A549 (cell line): ENCODE measurements at regions not wholly inside any gene's neighbourhood (a gene's known extent, or its start where the extent isn't known, plus 50 kb on each side); places are given as distances from the start of the nearest gene placed in this dataset.
A peak's percentile ranks its signal among the peaks of the same experiment; 100 is the strongest.

Experiments
- ATAC-seq, 2 experiments: fragments of 200-7000 bp in 1 of 2; fragments of >200 bp in 1 of 2; cut with Nextera tagmentation in 1 of 2; cut with Tn5 transposase in 1 of 2; 3 replicates each; pipeline versions ENCODE4 v1.8.0 to v1.9.1; 2018 to 2020; ENCODE audit warnings: mild to moderate bottlenecking in 1 of 2, moderate library complexity in 1 of 2
- CTCF ChIA-PET: fragments of 300-600 bp; sonication (Branson Sonifier 250); formaldehyde crosslinking; extraction: SDS; loops from one replicate; lab custom pipeline; 2021; ENCODE audit warnings: antibody characterized with exemption, inconsistent platforms; lab: Yijun Ruan, JAX
- POLR2A ChIA-PET: fragments of 350-600 bp; formaldehyde crosslinking; extraction: SDS; loops from one replicate; lab custom pipeline; 2021; ENCODE audit warnings: antibody characterized with exemption, inconsistent platforms; lab: Yijun Ruan, JAX
- DNase-seq, 2 experiments: peaks; one replicate each; pipeline versions ENCODE4 v3.0.0 to v3.0.0-alpha.2; 2011 to 2016; ENCODE audit warnings: low read depth in 1 of 2, low spot score in 1 of 2
- FAIRE-seq: peaks from 2 replicates; lab custom pipeline; 2011; peaks lifted over from hg19 to GRCh38; lab: Jason Lieb, UNC
- H3K27ac ChIP-seq, 2 experiments: fragments of >200 bp; sonication (Bioruptor Twin); formaldehyde crosslinking; 3 replicates each; pipeline ENCODE4 v1.5.1; 2016 to 2017
- H3K4me1 ChIP-seq: fragments of >200 bp; sonication (Bioruptor Twin); formaldehyde crosslinking; 3 replicates; pipeline ENCODE4 v1.6.1; 2016
- H3K4me2 ChIP-seq: fragments of >200 bp; sonication (Bioruptor Twin); formaldehyde crosslinking; 3 replicates; pipeline ENCODE4 v1.6.1; 2016
- H3K4me3 ChIP-seq: fragments of >200 bp; sonication (Bioruptor Twin); formaldehyde crosslinking; 3 replicates; pipeline ENCODE4 v1.5.1; 2016
- H3K9me3 ChIP-seq: fragments of >200 bp; sonication (Bioruptor Twin); formaldehyde crosslinking; 3 replicates; pipeline ENCODE4 v1.6.1; 2016
- CHD2 ChIP-seq: fragments of 150-350 bp; IDR thresholded peaks from 2 replicates; pipeline ENCODE4 v1.6.1; 2014; ENCODE audit warnings: low read length; ENCODE audit not compliant: partially characterized antibody
- CHD4 ChIP-seq: fragments of 200-600 bp; sonication (generic); IDR thresholded peaks from 2 replicates; pipeline ENCODE4 v1.6.1; 2016; ENCODE audit warnings: antibody characterized with exemption, mild to moderate bottlenecking, borderline replicate concordance
- CTCF ChIP-seq: fragments of >200 bp; sonication (Bioruptor Twin); formaldehyde crosslinking; IDR thresholded peaks from 3 replicates; pipeline ENCODE4 v1.5.1; 2016
- EHF ChIP-seq: fragments of 250-450 bp; sonication (Bioruptor Pico); IDR thresholded peaks from 2 replicates; pipeline ENCODE4 v1.5.0; 2020; ENCODE audit warnings: mild to moderate bottlenecking
- EP300 ChIP-seq, 2 experiments: fragments of >200 bp; sonication (Bioruptor Twin); formaldehyde crosslinking; IDR thresholded peaks; 2 replicates in 1 of 2; 3 replicates in 1 of 2; pipeline ENCODE4 v1.6.1; 2016 to 2017
- FOSL2 ChIP-seq, 2 experiments: fragments of 450-650 bp in 1 of 2; fragments of >200 bp in 1 of 2; sonication (Bioruptor Twin) in 1 of 2; formaldehyde crosslinking; IDR thresholded peaks; 2 replicates each; pipeline versions ENCODE4 v1.5.0 to v1.6.1; 2016 to 2020; ENCODE audit warnings: mild to moderate bottlenecking in 1 of 2, moderate library complexity in 1 of 2
- HES2 ChIP-seq: fragments of >200 bp; sonication (Bioruptor Twin); formaldehyde crosslinking; IDR thresholded peaks from 2 replicates; pipeline ENCODE4 v1.6.1; 2016
- HEYL ChIP-seq: fragments of 250-450 bp; sonication (Bioruptor Pico); IDR thresholded peaks from 2 replicates; pipeline ENCODE4 v1.8.0; 2021; ENCODE audit warnings: mild to moderate bottlenecking, moderate library complexity
- HOXA7 ChIP-seq: fragments of 250-450 bp; sonication (Bioruptor Pico); IDR thresholded peaks from 2 replicates; pipeline ENCODE4 v1.5.0; 2020; ENCODE audit warnings: mild to moderate bottlenecking, moderate library complexity
- HOXB5 ChIP-seq: fragments of 250-450 bp; sonication (Bioruptor Pico); IDR thresholded peaks from 2 replicates; pipeline ENCODE4 v1.5.0; 2020; ENCODE audit warnings: mild to moderate bottlenecking, moderate library complexity
- KDM5A ChIP-seq: fragments of 200-600 bp; sonication (generic); IDR thresholded peaks from 2 replicates; pipeline ENCODE4 v1.6.1; 2016; ENCODE audit warnings: antibody characterized with exemption, mild to moderate bottlenecking
- MAZ ChIP-seq: fragments of 150-350 bp; IDR thresholded peaks from 2 replicates; pipeline ENCODE4 v1.6.1; 2014; ENCODE audit warnings: antibody characterized with exemption, low read depth, low read length, borderline replicate concordance
- MYC ChIP-seq: IDR thresholded peaks from 2 replicates; pipeline ENCODE4 v1.6.1; 2012; ENCODE audit warnings: mild to moderate bottlenecking, inconsistent platforms, low read length, improper control_type of control experiment, borderline replicate concordance
- NFE2L2 ChIP-seq: fragments of 150-350 bp; conservative IDR thresholded peaks from 2 replicates; pipeline ENCODE4 v1.6.1; 2014; ENCODE audit warnings: low read length
- NR3C1 ChIP-seq: fragments of >200 bp; sonication (Bioruptor Twin); formaldehyde crosslinking; IDR thresholded peaks from 3 replicates; pipeline ENCODE4 v1.6.1; 2017
- PBX3 ChIP-seq: IDR thresholded peaks from 2 replicates; pipeline ENCODE4 v1.6.1; 2012
- POLR2A ChIP-seq: IDR thresholded peaks from 2 replicates; pipeline ENCODE4 v1.6.1; 2012; ENCODE audit warnings: mild to moderate bottlenecking, low read length
- RAD21 ChIP-seq, 2 experiments: fragments of >200 bp in 1 of 2; sonication (Bioruptor Twin) in 1 of 2; formaldehyde crosslinking in 1 of 2; IDR thresholded peaks in 1 of 2; conservative IDR thresholded peaks in 1 of 2; 2 replicates in 1 of 2; 3 replicates in 1 of 2; pipeline ENCODE4 v1.6.1; 2012 to 2018; ENCODE audit warnings: inconsistent platforms in 1 of 2
- RARB ChIP-seq: fragments of 250-450 bp; sonication (Bioruptor Pico); IDR thresholded peaks from 2 replicates; pipeline ENCODE4 v1.8.0; 2021; ENCODE audit warnings: mild to moderate bottlenecking, moderate library complexity
- RFX5 ChIP-seq: fragments of 450-650 bp; IDR thresholded peaks from 2 replicates; pipeline ENCODE4 v1.7.1; 2014; ENCODE audit warnings: antibody characterized with exemption, mild to moderate bottlenecking, moderate library complexity
- RNF2 ChIP-seq: fragments of 200-600 bp; sonication (generic); IDR thresholded peaks from 2 replicates; pipeline ENCODE4 v1.6.1; 2016; ENCODE audit warnings: low read depth, mild to moderate bottlenecking, antibody characterized with exemption, moderate library complexity, borderline replicate concordance
- SMC3 ChIP-seq: fragments of >200 bp; sonication (Bioruptor Twin); formaldehyde crosslinking; IDR thresholded peaks from 3 replicates; pipeline ENCODE4 v1.6.1; 2018; ENCODE audit warnings: inconsistent platforms
- SREBF2 ChIP-seq: fragments of 450-650 bp; IDR thresholded peaks from 2 replicates; pipeline ENCODE4 v1.6.1; 2014; ENCODE audit warnings: mild to moderate bottlenecking, moderate library complexity
- TFCP2L1 ChIP-seq: fragments of 250-450 bp; sonication (Bioruptor Pico); IDR thresholded peaks from 2 replicates; pipeline ENCODE4 v1.5.0; 2021; ENCODE audit warnings: mild to moderate bottlenecking
- TP53 ChIP-seq: fragments of 250-450 bp; sonication (Bioruptor Pico); IDR thresholded peaks from 2 replicates; pipeline ENCODE4 v1.5.0; 2021; ENCODE audit warnings: mild to moderate bottlenecking, moderate library complexity
- ZFP36 ChIP-seq: fragments of 450-650 bp; IDR thresholded peaks from 2 replicates; pipeline ENCODE4 v1.6.1; 2014; ENCODE audit warnings: borderline replicate concordance; ENCODE audit not compliant: partially characterized antibody
- ZNF302 ChIP-seq: fragments of 250-450 bp; sonication (Bioruptor Pico); IDR thresholded peaks from 2 replicates; pipeline ENCODE4 v1.9.0; 2021; ENCODE audit warnings: inconsistent platforms, mild to moderate bottlenecking, moderate library complexity
- ZSCAN20 ChIP-seq: fragments of 250-450 bp; sonication (Bioruptor Pico); IDR thresholded peaks from 2 replicates; pipeline ENCODE4 v1.8.0; 2022; ENCODE audit warnings: mild to moderate bottlenecking, moderate library complexity
- WGBS: methylation state at CpG from one replicate; pipeline ENCODE4 v1.1.6; 2017; ENCODE audit errors: missing lambda C conversion rate; 5-methylcytosine and 5-hydroxymethylcytosine counted together

- Histone ChIP-seq H3K9me3 (no peaks in the 10 kb centered on the region), H3K4me2 (no peak overlapping the region), H3K4me3 (no peak overlapping the region), H3K4me1 (peaks cover 1% of the 10 kb centered on the region; the same call in 2 of the 3 replicates), H3K27ac (no peak overlapping the region)
- POLR2A ChIA-PET: no interaction called here
- no peak for ATAC-seq
- no peak for FAIRE-seq
- WGBS: 65% methylated on average over 4 of the region's 5 CpGs
- CTCF ChIA-PET: interaction anchor here (0.8 to 1.1 kb wide), 2 partner anchors 30 to 153 kb away, joined by 3 to 5 read pairs; no protein-coding TSS in a partner anchor
- DNase-seq: no peak
- TF ChIP-seq ZNF302 (CRISPR knock-in tag) (no peak), FOSL2 (IDR thresholded peaks at IDR 0.05) (no peak), FOSL2 (CRISPR knock-in tag; IDR thresholded peaks at IDR 0.05) (no peak), RFX5 (no peak), MYC (no peak), SMC3 (no peak), HOXB5 (CRISPR knock-in tag) (no peak), NR3C1 (no peak), NFE2L2 (no peak), TP53 (CRISPR knock-in tag) (no peak), ZFP36 (no peak), HEYL (CRISPR knock-in tag) (no peak), RARB (CRISPR knock-in tag) (no peak), CTCF (no peak), PBX3 (no peak), POLR2A (no peak)
Measured at GRCh38 chr6:168201799-168202198, 117.8 kb downstream of the DACT2 start.

- peak; percentile 53 to 84; a peak in 3 of 6 replicates for ATAC-seq
- H3K9me3 ChIP-seq: no peaks in the 10 kb centered on the region
- TF ChIP-seq RAD21 (conservative IDR thresholded peaks at IDR 0.05 in 1 of 2, IDR thresholded peaks at IDR 0.05 in 1 of 2): peak; percentile 58 to 63
- peak; percentile 45; the same call in 2 of the 3 replicates for TF ChIP-seq SMC3
- peak; percentile 43; the same call in 2 of the 3 replicates for TF ChIP-seq CTCF
- no peak for TF ChIP-seq HOXA7 (CRISPR knock-in tag)
- no peak overlapping the region for H3K4me3 ChIP-seq
- no peak overlapping the region for H3K27ac ChIP-seq
- ChIA-PET POLR2A (no interaction called here), CTCF (interaction anchor here (0.6 to 1.1 kb wide), 3 partner anchors 31 to 168 kb away, joined by 3 to 5 read pairs (median 3); no protein-coding TSS in a partner anchor)
- no peak for FAIRE-seq
- peaks cover 5% of the 10 kb centered on the region; the same call in 2 of the 3 replicates for H3K4me1 ChIP-seq
- 17% methylated on average over 1 of the region's 7 CpGs for WGBS
- DNase-seq: peak; percentile 12 to 37
- no peak overlapping the region for H3K4me2 ChIP-seq
Measured at GRCh38 chr6:168201383-168201782, 118.2 kb downstream of the DACT2 start.

- Histone ChIP-seq H3K4me2 (no peak overlapping the region), H3K9me3 (no peaks in the 10 kb centered on the region), H3K4me3 (no peak overlapping the region), H3K4me1 (peaks cover 12% of the 10 kb centered on the region), H3K27ac (no peak overlapping the region)
- WGBS: 95% methylated on average over 5 of the region's 8 CpGs
- ChIA-PET POLR2A (no interaction called here), CTCF (interaction anchor here (0.6 to 1.1 kb wide), 2 partner anchors 154 to 169 kb away, joined by 3 to 5 read pairs; no protein-coding TSS in a partner anchor)
- FAIRE-seq (no peak), DNase-seq (no peak), ATAC-seq (no peak)
- TF ChIP-seq EP300 (IDR thresholded peaks at IDR 0.05): no peak
- no peak for TF ChIP-seq RNF2
- no peak for TF ChIP-seq KDM5A
- no peak for TF ChIP-seq EHF (CRISPR knock-in tag)
- no peak for TF ChIP-seq HES2
- no peak for TF ChIP-seq ZSCAN20 (CRISPR knock-in tag)
- TF ChIP-seq TFCP2L1 (CRISPR knock-in tag): no peak
- TF ChIP-seq PBX3: no peak
- TF ChIP-seq RFX5: no peak
- no peak for TF ChIP-seq CHD2
- TF ChIP-seq ZNF302 (CRISPR knock-in tag): no peak
- TF ChIP-seq MAZ: no peak
- no peak for TF ChIP-seq SREBF2
- no peak for TF ChIP-seq CHD4
- TF ChIP-seq SMC3: no peak
Measured at GRCh38 chr6:168200571-168201134, 118.9 kb downstream of the DACT2 start.
